Suprapubic skin (tissue), 4 donors: ENCODE measurements at regions not wholly inside any gene's neighbourhood (a gene's known extent, or its start where the extent isn't known, plus 50 kb on each side); places are given as distances from the start of the nearest gene placed in this dataset.

Source experiments
- POLR2A ChIP-seq, 2 donors: fragments of 450-650 bp; IDR thresholded peaks; one replicate each; pipeline ENCODE4 v1.6.1; 2017; ENCODE audit warnings: antibody characterized with exemption in 2 of 2, mild to moderate bottlenecking in 2 of 2, moderate library complexity in 2 of 2
- POLR2AphosphoS5 ChIP-seq, 3 donors: sonication (generic); formaldehyde crosslinking; IDR thresholded peaks; one replicate each; pipeline ENCODE4 v1.6.1; 2017; ENCODE audit warnings: antibody characterized with exemption in 3 of 3
- TF ChIP-seq, protein P1 (sequence below), 2 donors: fragments of 200-600 bp in 1 of 2; fragments of 450-650 bp in 1 of 2; sonication (generic) in 1 of 2; IDR thresholded peaks; one replicate each; pipeline ENCODE4 v1.5.1; 2016 to 2019; ENCODE audit warnings: antibody characterized with exemption in 2 of 2, mild to moderate bottlenecking in 1 of 2, moderate library complexity in 1 of 2

GRCh38 chr12:89817501-89818226 is 109.0 kb upstream of the ATP2B1 start:
- TF ChIP-seq, protein P1, sequence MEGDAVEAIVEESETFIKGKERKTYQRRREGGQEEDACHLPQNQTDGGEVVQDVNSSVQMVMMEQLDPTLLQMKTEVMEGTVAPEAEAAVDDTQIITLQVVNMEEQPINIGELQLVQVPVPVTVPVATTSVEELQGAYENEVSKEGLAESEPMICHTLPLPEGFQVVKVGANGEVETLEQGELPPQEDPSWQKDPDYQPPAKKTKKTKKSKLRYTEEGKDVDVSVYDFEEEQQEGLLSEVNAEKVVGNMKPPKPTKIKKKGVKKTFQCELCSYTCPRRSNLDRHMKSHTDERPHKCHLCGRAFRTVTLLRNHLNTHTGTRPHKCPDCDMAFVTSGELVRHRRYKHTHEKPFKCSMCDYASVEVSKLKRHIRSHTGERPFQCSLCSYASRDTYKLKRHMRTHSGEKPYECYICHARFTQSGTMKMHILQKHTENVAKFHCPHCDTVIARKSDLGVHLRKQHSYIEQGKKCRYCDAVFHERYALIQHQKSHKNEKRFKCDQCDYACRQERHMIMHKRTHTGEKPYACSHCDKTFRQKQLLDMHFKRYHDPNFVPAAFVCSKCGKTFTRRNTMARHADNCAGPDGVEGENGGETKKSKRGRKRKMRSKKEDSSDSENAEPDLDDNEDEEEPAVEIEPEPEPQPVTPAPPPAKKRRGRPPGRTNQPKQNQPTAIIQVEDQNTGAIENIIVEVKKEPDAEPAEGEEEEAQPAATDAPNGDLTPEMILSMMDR (IDR thresholded peaks at IDR 0.05): no peak
- TF ChIP-seq POLR2AphosphoS5 (IDR thresholded peaks at IDR 0.05): no peak
- no peak for TF ChIP-seq POLR2A (IDR thresholded peaks at IDR 0.05)
